Skeletal muscle tissue (tissue), 3 donors: ENCODE measurements at regions not wholly inside any gene's neighbourhood (a gene's known extent, or its start where the extent isn't known, plus 50 kb on each side); places are given as distances from the start of the nearest gene placed in this dataset.

Experiments
- H3K27ac ChIP-seq: one replicate; pipeline ENCODE4 v1.7.0; 2013; ENCODE audit warnings: mild to moderate bottlenecking, low read depth, low read length, inconsistent platforms
- H3K27me3 ChIP-seq, 3 donors: one replicate each; pipeline ENCODE4 v1.7.0; 2013; ENCODE audit warnings: low read length in 3 of 3; ENCODE audit not compliant: control insufficient read depth in 3 of 3, insufficient read depth in 3 of 3
- H3K36me3 ChIP-seq, 3 donors: one replicate each; pipeline ENCODE4 v1.7.0; 2013; ENCODE audit warnings: low read length in 3 of 3; ENCODE audit not compliant: control insufficient read depth in 3 of 3, insufficient read depth in 3 of 3
- H3K4me1 ChIP-seq, 3 donors: one replicate each; pipeline ENCODE4 v1.7.0; 2013; ENCODE audit warnings: low read length in 3 of 3, mild to moderate bottlenecking in 3 of 3; ENCODE audit not compliant: control insufficient read depth in 3 of 3, insufficient read depth in 3 of 3
- H3K4me3 ChIP-seq, 3 donors: one replicate each; pipeline ENCODE4 v1.7.0; 2013; ENCODE audit warnings: low read length in 3 of 3
- H3K9ac ChIP-seq, 3 donors: one replicate each; pipeline ENCODE4 v1.7.0; 2013; ENCODE audit warnings: low read length in 3 of 3, mild to moderate bottlenecking in 3 of 3, moderate library complexity in 2 of 3, low read depth in 1 of 3
- H3K9me3 ChIP-seq, 3 donors: one replicate each; pipeline ENCODE4 v1.7.0; 2013; ENCODE audit warnings: low read length in 3 of 3; ENCODE audit not compliant: control insufficient read depth in 3 of 3
- donor health status: Osteomylitis.

DNA sequence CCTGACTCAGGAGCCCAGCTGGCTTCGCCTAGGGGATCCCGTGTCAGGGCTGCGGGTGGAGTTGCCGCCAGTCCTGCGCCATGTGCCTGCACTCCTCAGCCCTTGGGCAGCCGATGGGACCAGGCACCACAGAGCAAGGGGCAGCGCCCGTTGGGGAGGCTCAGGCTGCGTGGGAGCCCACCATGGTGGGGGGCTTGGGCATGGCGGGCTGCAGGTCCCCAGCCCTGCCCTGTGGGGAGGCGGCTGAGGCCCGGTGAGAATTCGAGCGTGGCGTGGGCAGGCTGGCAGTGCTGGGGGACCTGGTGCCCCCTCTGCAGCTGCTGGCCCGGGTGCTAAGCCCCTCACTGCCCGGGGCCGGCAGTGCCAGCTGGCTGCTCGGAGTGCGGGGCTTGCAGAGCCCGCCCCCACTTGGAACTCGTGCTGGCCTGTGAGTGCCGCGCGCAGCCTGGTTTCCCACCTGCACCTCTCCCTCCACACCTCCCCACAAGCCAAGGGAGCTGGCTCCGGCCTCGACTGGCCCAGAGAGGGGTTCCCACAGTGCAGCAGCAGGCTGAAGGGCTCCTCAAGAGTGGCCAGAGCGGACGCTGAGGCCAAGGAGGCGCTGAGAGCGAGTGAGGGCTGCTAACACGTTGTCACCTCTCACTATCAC lies 135.1 kb upstream of the SEL1L start:
- H3K9ac ChIP-seq = no peak overlapping the region

GRCh38 chr14:81669308-81669707 lies 135.7 kb upstream of the SEL1L start:
- no peaks in the 10 kb centered on the region for H3K4me1 ChIP-seq
- H3K36me3 ChIP-seq = no peaks in the 10 kb centered on the region
- no peak overlapping the region for H3K27ac ChIP-seq
- H3K9ac ChIP-seq = no peak overlapping the region
- no peaks in the 10 kb centered on the region for H3K9me3 ChIP-seq
- H3K4me3 ChIP-seq = no peak overlapping the region
- H3K27me3 ChIP-seq = no peaks in the 10 kb centered on the region

More for the DNA sequence above, 135.1 kb upstream of the SEL1L start:
- H3K36me3 ChIP-seq = no peaks in the 10 kb centered on the region
- H3K4me3 ChIP-seq = no peak overlapping the region
- no peak overlapping the region for H3K27ac ChIP-seq
- no peaks in the 10 kb centered on the region for H3K27me3 ChIP-seq
- H3K9me3 ChIP-seq = no peaks in the 10 kb centered on the region
- H3K4me1 ChIP-seq = no peaks in the 10 kb centered on the region

- Histone ChIP-seq H3K9me3 (no peaks in the 10 kb centered on the region), H3K9ac (no peak overlapping the region), H3K27me3 (no peaks in the 10 kb centered on the region), H3K36me3 (no peaks in the 10 kb centered on the region), H3K4me1 (no peaks in the 10 kb centered on the region), H3K27ac (no peak overlapping the region), H3K4me3 (no peak overlapping the region)
These were observed 140.3 kb upstream of the SEL1L start for GRCh38 chr14:81673930-81674329.

GRCh38 chr14:81676395-81676794 lies 142.7 kb upstream of the SEL1L start:
- Histone ChIP-seq H3K4me3 (no peak overlapping the region), H3K27ac (no peak overlapping the region), H3K9ac (no peak overlapping the region), H3K36me3 (no peaks in the 10 kb centered on the region), H3K4me1 (no peaks in the 10 kb centered on the region), H3K9me3 (no peaks in the 10 kb centered on the region), H3K27me3 (no peaks in the 10 kb centered on the region)

DNA sequence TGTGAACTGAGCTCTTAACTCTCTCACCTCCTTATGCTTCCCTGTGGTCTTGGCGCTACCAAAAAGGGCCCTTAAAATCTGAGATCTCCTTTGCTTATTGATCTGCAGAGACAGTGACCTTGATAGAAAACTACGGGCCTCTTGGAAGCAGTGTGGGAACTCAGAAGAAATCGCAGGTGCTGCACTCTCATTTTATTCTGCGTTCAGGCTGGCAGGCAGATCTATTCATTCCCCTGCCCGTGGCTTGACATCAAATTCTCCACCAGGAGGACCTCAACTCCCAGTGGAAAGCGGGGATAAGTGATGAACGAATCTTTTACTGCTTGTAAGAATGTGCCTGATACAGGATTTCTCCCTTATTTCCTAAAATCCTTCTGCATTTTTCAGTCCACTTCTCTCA lies 143.2 kb upstream of the SEL1L start:
- Histone ChIP-seq H3K36me3 (no peaks in the 10 kb centered on the region), H3K4me1 (no peaks in the 10 kb centered on the region), H3K4me3 (no peak overlapping the region), H3K27me3 (no peaks in the 10 kb centered on the region), H3K27ac (no peak overlapping the region), H3K9ac (no peak overlapping the region), H3K9me3 (no peaks in the 10 kb centered on the region)

DNA sequence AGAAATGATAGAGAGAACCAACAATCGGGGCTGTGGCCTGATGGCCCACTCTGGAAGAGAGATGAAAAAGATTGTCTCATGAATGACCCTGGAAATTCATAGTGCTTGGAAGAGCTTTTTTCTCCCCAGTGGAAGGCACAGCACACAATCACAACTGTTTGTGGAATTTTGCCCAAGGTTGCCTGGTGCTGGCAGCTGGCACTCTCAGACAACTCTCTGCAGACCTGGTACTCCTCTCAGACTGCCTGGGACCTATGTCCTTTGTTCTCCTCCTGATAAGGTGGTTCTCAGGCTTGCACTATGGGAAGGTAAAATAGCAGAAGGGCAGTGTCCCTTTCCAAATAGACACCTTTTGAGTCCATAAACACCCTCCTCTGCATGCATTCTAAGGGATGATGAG lies 144.1 kb upstream of the SEL1L start:
- H3K9me3 ChIP-seq = no peaks in the 10 kb centered on the region
- no peaks in the 10 kb centered on the region for H3K36me3 ChIP-seq
- H3K4me3 ChIP-seq = no peak overlapping the region
- no peak overlapping the region for H3K9ac ChIP-seq
- H3K27ac ChIP-seq = no peak overlapping the region
- no peaks in the 10 kb centered on the region for H3K4me1 ChIP-seq
- H3K27me3 ChIP-seq = no peaks in the 10 kb centered on the region

DNA sequence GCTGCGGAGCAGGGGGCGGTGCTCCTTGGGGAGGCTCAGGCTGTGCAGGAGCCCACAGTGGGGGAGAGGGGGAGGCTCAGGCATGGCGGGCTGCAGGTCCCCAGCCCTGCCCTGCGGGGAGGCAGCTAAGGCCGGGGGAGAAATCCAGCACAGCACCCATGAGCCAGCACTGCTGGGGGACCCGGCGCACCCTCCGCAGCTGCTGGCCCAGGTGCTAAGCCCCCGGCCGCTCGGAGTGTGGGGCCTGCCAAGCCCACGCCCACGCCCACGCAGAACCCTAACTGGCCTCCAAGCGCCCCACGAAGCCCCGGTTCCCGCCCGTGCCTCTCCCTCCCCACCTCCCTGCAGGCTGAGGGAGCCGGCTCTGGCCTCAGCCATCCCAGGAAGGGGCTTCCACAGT lies 145.6 kb upstream of the SEL1L start:
- Histone ChIP-seq H3K4me1 (no peaks in the 10 kb centered on the region), H3K36me3 (no peaks in the 10 kb centered on the region), H3K27me3 (no peaks in the 10 kb centered on the region), H3K9ac (no peak overlapping the region), H3K4me3 (no peak overlapping the region), H3K27ac (no peak overlapping the region), H3K9me3 (no peaks in the 10 kb centered on the region)

GRCh38 chr14:81681541-81681940 lies 147.9 kb upstream of the SEL1L start:
- H3K36me3 ChIP-seq = no peaks in the 10 kb centered on the region
- no peak overlapping the region for H3K27ac ChIP-seq
- no peaks in the 10 kb centered on the region for H3K4me1 ChIP-seq
- no peak overlapping the region for H3K9ac ChIP-seq
- H3K9me3 ChIP-seq = no peaks in the 10 kb centered on the region
- H3K4me3 ChIP-seq = no peak overlapping the region
- H3K27me3 ChIP-seq = no peaks in the 10 kb centered on the region

DNA sequence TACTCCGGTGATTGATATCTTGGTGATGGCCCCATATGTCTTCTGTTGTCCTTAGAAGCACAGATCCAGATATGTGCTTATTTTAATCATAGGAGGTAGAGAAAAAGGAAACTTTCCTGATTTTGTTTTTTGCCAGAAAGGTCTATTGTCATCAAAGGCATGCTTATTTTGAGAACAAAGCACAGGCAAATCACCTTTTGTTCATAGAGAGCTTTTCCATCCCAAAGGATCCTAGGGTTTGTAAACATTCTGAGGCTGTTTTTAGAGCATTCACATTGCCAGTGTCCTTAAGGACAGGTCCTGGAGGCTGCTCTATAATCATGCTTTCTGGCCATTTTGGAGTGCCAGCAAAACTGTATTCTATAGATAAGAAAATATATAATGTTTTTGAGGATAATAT lies 148.5 kb upstream of the SEL1L start:
- Histone ChIP-seq H3K4me3 (no peak overlapping the region), H3K27ac (no peak overlapping the region), H3K9me3 (no peaks in the 10 kb centered on the region), H3K27me3 (no peaks in the 10 kb centered on the region), H3K36me3 (no peaks in the 10 kb centered on the region), H3K9ac (no peak overlapping the region), H3K4me1 (no peaks in the 10 kb centered on the region)

DNA sequence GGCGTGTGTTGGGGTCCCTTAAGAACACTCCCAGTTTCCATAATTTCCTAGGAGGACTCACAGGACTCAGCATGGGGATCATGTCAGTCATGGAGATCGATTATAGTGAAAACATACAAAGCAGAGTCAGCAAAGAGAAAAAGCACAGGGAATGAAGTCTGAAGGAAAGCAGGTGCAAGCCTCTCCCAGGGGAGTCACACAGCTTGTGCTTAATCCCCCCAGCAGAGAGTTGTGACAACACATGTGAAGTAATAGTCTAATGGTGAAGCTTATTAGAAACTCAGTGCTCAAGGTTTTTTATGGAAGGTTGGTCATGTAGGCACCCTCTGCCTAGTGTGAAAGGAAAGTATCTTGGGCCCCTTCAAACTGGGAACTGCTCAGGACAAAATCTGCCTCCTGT lies 149.0 kb upstream of the SEL1L start:
- no peak overlapping the region for H3K9ac ChIP-seq
- no peaks in the 10 kb centered on the region for H3K9me3 ChIP-seq
- no peak overlapping the region for H3K4me3 ChIP-seq
- no peaks in the 10 kb centered on the region for H3K36me3 ChIP-seq
- H3K27ac ChIP-seq = no peak overlapping the region
- H3K4me1 ChIP-seq = no peaks in the 10 kb centered on the region
- H3K27me3 ChIP-seq = no peaks in the 10 kb centered on the region

- no peak overlapping the region for H3K27ac ChIP-seq
- H3K4me1 ChIP-seq = no peaks in the 10 kb centered on the region
- H3K4me3 ChIP-seq = no peak overlapping the region
- no peaks in the 10 kb centered on the region for H3K36me3 ChIP-seq
- H3K27me3 ChIP-seq = no peaks in the 10 kb centered on the region
- no peaks in the 10 kb centered on the region for H3K9me3 ChIP-seq
- H3K9ac ChIP-seq = no peak overlapping the region
These were observed 151.0 kb upstream of the SEL1L start for GRCh38 chr14:81684696-81685095.
